Progenitor cell of endocrine pancreas (in vitro differentiated cells): ENCODE measurements at regions not wholly inside any gene's neighbourhood (a gene's known extent, or its start where the extent isn't known, plus 50 kb on each side); places are given as distances from the start of the nearest gene placed in this dataset.

Experiments
- DNase-seq: peaks from one replicate; pipeline ENCODE4 v3.0.0; 2021; ENCODE audit warnings: low spot score; ENCODE audit not compliant: unreplicated experiment
- H3K27ac Mint-ChIP-seq: 2 replicates; pipeline ENCODE4 v1.8.0; 2021; ENCODE audit warnings: mild to moderate bottlenecking, moderate library complexity, mixed read lengths
- H3K27me3 Mint-ChIP-seq: 2 replicates; pipeline ENCODE4 v1.8.0; 2021; ENCODE audit warnings: mixed read lengths
- H3K36me3 Mint-ChIP-seq: 2 replicates; pipeline ENCODE4 v1.8.0; 2022; ENCODE audit warnings: mixed read lengths; ENCODE audit not compliant: insufficient read depth
- H3K4me1 Mint-ChIP-seq: 2 replicates; pipeline ENCODE4 v1.8.0; 2021; ENCODE audit warnings: low read depth, mixed read lengths
- H3K4me3 Mint-ChIP-seq: 2 replicates; pipeline ENCODE4 v1.8.0; 2021; ENCODE audit warnings: low read depth, mild to moderate bottlenecking, moderate library complexity, mixed read lengths
- H3K9me3 Mint-ChIP-seq: 2 replicates; pipeline ENCODE4 v1.8.0; 2021; ENCODE audit warnings: low read depth, mixed read lengths
- TF ChIP-seq, protein P1 (sequence below): fragments of 200-600 bp; sonication (generic); IDR thresholded peaks from one replicate; pipeline ENCODE4 v1.5.0; 2021; ENCODE audit warnings: antibody characterized with exemption, mild to moderate bottlenecking; ENCODE audit not compliant: unreplicated experiment

DNA sequence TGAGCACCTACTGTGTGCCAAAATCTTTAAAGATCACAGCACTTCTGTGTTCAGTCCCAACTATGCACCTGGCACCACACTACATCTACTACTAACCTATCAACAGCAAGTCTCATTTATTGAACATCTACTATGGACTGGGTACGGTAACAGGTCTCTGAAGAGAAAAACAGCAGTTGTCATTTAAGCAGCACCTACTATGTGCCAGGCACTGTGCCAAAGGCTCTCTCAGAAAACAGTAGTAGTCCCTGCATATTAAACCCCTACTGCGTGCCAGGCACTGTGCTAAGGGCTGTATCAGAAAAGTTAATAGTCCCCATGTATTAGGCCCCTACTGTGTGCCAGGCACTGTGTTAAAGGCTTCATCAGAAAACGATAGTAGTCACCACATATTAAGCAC lies 106.2 kb downstream of the PTPRS start:
- Mint-ChIP-seq H3K9me3 (no peaks in the 10 kb centered on the region), H3K36me3 (peaks cover 32% of the 10 kb centered on the region), H3K4me3 (no peak overlapping the region), H3K4me1 (no peaks in the 10 kb centered on the region), H3K27me3 (no peaks in the 10 kb centered on the region), H3K27ac (no peak overlapping the region)
- TF ChIP-seq, protein P1, sequence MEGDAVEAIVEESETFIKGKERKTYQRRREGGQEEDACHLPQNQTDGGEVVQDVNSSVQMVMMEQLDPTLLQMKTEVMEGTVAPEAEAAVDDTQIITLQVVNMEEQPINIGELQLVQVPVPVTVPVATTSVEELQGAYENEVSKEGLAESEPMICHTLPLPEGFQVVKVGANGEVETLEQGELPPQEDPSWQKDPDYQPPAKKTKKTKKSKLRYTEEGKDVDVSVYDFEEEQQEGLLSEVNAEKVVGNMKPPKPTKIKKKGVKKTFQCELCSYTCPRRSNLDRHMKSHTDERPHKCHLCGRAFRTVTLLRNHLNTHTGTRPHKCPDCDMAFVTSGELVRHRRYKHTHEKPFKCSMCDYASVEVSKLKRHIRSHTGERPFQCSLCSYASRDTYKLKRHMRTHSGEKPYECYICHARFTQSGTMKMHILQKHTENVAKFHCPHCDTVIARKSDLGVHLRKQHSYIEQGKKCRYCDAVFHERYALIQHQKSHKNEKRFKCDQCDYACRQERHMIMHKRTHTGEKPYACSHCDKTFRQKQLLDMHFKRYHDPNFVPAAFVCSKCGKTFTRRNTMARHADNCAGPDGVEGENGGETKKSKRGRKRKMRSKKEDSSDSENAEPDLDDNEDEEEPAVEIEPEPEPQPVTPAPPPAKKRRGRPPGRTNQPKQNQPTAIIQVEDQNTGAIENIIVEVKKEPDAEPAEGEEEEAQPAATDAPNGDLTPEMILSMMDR: no peak
- no peak for DNase-seq

DNA sequence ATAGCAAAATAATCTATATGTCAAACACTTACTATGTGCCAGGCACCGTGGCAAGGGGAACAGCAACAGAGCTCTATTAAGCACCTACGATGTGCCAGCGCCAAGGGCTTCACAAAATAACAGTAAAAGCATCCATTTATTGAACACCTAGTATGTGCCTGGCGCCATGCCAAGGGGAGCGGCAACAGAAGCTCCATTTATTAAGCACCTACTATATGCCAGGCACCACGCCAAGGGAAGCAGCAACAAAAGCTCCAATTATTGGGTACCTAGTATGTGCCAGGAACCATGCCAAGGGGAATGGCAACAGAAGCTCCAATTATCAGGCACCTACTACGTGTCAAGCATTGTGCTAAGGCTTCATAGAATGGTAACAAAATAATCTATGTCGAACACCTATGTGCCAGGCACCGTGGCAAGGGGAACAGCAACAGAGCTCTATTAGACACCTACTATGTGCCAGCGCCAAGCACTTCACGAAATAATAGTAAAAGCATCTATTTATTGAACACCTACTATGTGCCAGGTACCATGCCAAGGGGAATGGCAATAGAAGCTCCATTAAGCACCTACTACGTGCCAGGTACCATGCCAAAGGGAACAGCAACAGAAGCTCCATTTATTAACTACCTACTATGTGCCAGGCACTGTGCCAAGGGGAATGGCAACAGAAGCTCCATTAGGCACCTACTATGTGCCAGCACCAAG lies 107.7 kb downstream of the PTPRS start:
- Mint-ChIP-seq H3K27ac (no peak overlapping the region), H3K9me3 (no peaks in the 10 kb centered on the region), H3K27me3 (no peaks in the 10 kb centered on the region), H3K4me3 (no peak overlapping the region), H3K36me3 (peaks cover 29% of the 10 kb centered on the region), H3K4me1 (no peaks in the 10 kb centered on the region)
- TF ChIP-seq, protein P1: no peak
- no peak for DNase-seq

DNA sequence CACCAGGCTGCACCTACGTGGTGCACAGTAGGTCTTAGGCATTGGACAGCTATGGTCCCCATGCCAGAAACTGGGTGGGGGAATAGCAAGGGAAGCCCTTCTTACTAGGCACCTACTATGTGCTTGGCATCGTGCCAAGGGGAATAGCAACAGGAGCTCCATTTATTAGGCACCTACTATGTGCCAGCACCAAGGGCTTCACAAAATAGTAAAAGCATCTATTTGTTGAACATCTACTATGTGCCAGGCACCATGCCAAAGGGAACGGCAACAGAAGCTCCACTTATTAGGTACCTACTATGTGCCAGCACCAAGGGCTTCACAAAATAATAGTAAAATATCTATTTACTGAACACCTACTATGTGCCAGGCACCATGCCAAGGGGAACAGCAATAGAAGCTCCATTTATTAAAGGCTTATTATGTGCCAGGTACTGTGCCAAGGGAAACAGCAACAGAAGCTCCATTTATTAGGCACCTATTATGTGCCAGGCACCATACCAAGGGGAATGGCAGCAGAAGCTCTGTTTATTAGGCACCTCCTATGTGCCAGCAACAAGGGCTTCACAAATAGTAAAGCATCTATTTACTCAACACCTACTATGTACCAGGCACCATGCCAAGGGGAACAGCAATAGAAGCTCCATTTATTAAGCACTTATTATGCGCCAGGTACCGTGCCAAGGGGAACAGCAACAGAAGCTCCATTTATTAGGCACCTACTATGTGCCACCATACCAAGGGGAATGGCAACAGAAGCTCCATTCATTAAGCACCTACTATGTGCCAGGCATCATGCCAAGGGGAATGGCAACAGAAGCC lies 108.5 kb downstream of the PTPRS start:
- H3K36me3 Mint-ChIP-seq: peaks cover 30% of the 10 kb centered on the region
- TF ChIP-seq, protein P1: no peak
- H3K4me1 Mint-ChIP-seq: no peaks in the 10 kb centered on the region

DNA sequence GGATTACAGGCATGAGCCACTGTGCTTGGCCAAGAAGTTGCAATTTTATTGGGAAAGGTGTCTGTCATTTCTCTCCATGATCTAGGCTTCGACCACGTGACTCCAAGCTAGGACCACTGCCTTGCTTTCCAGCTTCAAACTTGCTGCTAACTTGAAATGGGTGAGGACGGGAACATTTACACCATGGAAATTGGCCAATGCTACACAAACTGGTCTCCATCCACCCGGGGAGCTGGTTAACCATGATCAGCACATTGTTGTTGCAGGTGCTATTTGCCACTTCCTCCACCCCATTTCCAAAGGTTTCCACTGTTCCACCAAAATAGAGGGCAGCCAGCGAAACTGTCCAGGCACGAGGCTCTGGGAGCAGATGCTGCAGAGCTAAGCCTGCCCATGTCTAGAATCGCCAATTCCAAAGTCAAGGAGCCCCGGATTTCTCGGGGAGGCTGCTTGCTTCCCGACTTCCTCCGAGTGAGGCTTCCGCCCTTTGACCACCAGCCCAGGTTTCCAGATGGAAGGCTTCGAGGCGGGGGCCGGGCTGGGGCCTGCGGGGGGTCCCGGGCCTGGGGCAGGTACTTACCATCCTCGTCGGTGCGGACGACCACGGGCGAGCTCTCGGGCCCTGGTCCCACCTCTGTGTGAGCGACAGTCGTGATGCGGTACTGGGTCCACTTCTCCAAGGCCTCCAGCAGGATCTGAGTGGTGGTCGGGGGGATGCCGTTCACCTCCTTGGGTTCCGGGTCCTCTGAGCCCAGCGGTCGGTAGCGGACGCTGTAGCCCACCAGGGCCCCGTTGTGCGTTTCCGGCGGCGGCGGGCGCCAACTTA lies 109.7 kb downstream of the PTPRS start:
- DNase-seq: no peak
- TF ChIP-seq, protein P1: no peak
- no peaks in the 10 kb centered on the region for H3K4me1 Mint-ChIP-seq
- peaks cover 21% of the 10 kb centered on the region for H3K36me3 Mint-ChIP-seq
- no peaks in the 10 kb centered on the region for H3K27me3 Mint-ChIP-seq
- H3K27ac Mint-ChIP-seq: no peak overlapping the region
- H3K9me3 Mint-ChIP-seq: no peaks in the 10 kb centered on the region
- H3K4me3 Mint-ChIP-seq: no peak overlapping the region

More for the DNA sequence above, 108.5 kb downstream of the PTPRS start:
- Mint-ChIP-seq H3K27me3 (no peaks in the 10 kb centered on the region), H3K9me3 (no peaks in the 10 kb centered on the region), H3K27ac (no peak overlapping the region), H3K4me3 (no peak overlapping the region)
- DNase-seq: no peak

DNA sequence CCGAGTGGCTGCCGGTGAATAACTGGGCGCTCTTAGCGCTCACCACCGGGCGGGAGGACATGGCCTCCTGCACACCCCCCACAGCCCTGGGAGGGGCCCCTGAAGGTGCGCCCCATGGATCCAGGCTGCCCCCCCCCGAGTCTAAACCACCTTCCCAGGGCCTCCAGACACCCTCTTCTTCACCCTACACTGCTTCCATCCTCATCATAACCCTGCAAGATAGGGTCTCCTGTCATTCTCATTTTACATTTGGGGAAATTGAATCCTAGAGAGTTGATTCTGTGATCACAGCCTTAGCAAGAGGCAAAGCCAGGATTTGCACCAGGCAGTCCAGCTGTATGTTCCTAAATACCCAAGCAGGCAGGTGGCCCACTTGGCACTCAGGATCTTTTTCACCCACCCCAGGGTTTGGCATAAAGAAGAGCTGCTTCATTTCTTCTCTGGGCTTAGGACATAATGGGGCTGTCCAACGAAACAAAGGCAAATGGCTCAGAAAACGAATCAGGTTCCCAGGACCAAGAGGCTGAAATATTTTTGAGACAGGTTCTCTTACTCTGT lies 110.8 kb downstream of the PTPRS start:
- no peak overlapping the region for H3K27ac Mint-ChIP-seq

More for the DNA sequence above, 110.8 kb downstream of the PTPRS start:
- Mint-ChIP-seq H3K27me3 (no peaks in the 10 kb centered on the region), H3K36me3 (peaks cover 21% of the 10 kb centered on the region), H3K9me3 (no peaks in the 10 kb centered on the region), H3K4me3 (no peak overlapping the region), H3K4me1 (no peaks in the 10 kb centered on the region)
- TF ChIP-seq, protein P1: no peak
- DNase-seq: no peak
